GM19452 (cell line): ENCODE measurements at regions not wholly inside any gene's neighbourhood (a gene's known extent, or its start where the extent isn't known, plus 50 kb on each side); places are given as distances from the start of the nearest gene placed in this dataset.
"Not testable (repeated sequence)": the region's sequence is repeated elsewhere in the genome, so short reads cannot be mapped to it uniquely, and the experiment has no call there.

Source experiments
- ATAC-seq: cut with Tn5 transposase; IDR thresholded peaks from one replicate; pipeline ENCODE4 v1.9.1; 2021; ENCODE audit not compliant: unreplicated experiment

- not testable (repeated sequence) for ATAC-seq
These were observed 84.9 kb upstream of the METTL9 start for GRCh38 chr16:21514474-21514840.

DNA sequence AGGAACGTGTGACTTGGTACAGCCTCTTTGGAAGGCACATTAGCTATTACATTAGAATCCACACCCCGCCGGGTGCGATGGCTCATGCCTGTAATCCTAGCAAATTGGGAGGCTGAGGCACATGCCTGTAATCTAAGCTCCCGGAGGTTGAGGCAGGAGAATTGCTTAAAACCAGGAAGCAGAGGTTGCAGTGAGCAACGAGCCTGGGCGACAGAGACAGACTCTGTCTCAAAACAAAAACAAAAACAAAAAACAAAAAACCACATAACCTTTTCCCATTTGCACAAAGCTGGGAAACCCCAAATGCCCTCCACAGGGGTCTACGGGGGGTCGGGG, 82.7 kb upstream of the METTL9 start:
- ATAC-seq, result not testable (repeated sequence)

DNA sequence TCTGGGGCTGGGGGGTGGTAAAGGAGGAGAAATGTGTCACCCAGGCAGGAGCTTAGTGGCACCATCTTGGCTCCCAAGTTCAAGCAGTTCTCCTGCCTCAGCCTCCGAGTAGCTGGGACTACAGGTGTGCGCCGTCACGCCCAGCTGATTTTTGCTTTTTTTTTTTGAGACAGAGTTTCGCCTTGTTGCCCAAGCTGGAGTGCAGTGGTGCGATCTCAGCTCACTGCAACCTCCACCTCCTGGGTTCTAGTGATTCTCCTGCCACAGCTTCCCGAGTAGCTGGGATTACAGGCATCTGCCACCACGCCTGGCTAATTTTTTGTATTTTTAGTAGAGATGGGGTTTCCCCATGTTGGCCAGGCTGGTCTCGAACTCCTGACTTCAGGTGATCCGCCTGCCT, 82.1 kb upstream of the METTL9 start:
- peak; percentile 25 for ATAC-seq

DNA sequence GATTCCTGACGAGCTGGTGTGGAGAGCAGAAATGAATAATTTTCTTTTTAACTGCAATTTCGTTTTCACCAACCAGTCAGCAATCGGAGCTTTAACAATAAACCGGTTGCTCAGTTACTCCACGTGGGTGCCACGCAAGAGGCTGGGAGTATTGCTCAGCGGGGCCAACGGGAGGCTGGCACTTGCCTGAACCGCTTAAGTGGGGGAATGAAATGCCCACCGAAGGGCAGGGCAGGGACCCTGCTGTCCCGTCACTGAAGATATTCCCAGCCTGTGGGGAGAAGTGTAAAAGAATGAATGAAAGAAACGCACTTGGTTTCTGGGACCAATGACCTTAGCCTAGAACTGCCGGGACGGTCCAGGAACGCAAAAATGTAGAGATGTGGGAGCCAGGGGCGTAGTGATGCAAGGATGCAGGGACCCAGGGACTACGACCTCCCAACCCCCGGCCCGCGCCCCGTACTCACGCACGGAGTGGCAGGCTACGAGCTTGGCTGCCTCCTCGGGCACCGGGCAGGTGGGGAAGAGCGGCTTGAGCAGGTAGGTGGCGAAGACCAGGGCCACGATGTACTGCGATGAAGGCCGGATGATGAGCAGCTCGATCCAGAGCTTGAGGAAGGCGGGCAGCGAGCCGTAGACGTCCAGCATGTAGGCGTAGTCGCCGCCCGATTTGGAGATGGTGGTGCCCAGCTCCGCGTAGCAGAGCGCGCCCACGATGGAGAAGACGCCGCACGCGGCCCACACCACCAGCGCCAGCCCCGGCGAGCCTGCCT, 79.8 kb upstream of the METTL9 start:
- ATAC-seq, result not testable (repeated sequence)

DNA sequence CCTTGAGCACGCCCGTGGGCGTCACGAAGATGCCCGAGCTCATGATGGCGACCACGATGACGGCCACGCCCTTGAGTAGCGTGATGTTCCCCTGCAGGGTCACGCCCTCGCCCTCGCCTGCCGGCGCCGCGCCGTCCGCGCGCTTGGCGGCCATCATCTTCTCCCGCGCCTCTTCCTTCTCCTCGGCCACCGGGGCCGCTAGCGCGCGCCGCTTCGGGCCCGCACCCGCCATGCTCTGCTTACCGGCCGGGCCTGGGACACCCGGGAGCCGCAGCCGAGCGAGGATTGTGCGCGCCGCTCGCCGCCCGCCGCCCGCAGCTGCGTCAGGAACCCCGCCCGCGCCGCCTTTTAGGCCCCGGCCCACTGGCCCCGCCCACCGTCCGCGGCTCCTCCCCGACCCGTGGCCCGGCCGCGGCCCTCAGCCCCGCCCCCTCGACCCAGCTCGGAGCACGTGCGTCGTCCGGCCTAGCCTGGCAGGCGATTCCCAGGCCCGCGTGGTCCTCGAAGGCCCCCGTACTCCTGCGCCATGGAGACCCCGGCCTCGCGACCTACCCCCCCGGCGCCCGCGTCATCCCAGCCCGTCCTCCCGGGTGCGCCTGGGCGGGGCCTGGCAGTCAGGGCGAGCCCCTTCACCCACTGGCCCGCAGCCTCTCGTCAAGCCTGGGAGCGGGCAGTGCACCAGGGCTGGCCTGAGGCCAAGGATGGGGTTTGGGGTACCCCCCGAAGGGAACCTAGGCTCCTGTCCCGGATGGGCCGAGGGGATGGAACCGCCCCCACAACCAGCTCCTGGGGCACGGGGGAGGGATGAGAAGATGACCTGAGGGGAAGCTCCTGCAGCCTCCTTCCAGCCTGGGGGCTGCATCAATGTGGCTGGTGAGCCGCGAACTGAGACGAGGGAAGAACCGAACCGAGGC, 79.0 kb upstream of the METTL9 start:
- ATAC-seq, result peak; percentile 59

DNA sequence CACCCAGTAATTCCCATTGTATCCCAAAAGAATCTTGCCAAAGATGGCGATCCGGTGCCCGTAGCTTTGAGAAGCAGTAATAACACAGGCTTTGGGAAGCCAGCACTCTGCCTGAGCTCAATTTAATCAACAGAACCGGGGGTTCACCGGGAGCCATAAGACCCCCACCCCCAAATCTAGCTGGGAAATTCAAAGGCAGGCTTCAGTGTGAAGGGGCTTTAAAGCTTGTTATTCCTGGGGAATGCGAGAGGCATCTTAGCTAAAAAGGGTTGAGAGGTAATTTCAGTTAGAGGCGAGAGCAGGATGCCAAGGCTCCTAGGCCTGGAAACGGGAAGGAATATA, 78.4 kb upstream of the METTL9 start:
- not testable (repeated sequence) for ATAC-seq

GRCh38 chr16:21521390-21522143, 77.8 kb upstream of the METTL9 start:
- not testable (repeated sequence) for ATAC-seq

- not testable (repeated sequence) for ATAC-seq
These were observed 76.5 kb upstream of the METTL9 start for GRCh38 chr16:21522846-21523245.

GRCh38 chr16:21523411-21524067, 75.8 kb upstream of the METTL9 start:
- ATAC-seq, result no peak

- ATAC-seq, result no peak
These were observed 75.2 kb upstream of the METTL9 start for GRCh38 chr16:21524068-21524751.

GRCh38 chr16:21524752-21525028, 74.7 kb upstream of the METTL9 start:
- not testable (repeated sequence) for ATAC-seq

- not testable (repeated sequence) for ATAC-seq
These were observed 74.1 kb upstream of the METTL9 start for GRCh38 chr16:21525029-21525895.

- ATAC-seq, result not testable (repeated sequence)
These were observed 73.1 kb upstream of the METTL9 start for GRCh38 chr16:21525956-21526922.

GRCh38 chr16:21526923-21527807, 72.2 kb upstream of the METTL9 start:
- ATAC-seq, result no peak

DNA sequence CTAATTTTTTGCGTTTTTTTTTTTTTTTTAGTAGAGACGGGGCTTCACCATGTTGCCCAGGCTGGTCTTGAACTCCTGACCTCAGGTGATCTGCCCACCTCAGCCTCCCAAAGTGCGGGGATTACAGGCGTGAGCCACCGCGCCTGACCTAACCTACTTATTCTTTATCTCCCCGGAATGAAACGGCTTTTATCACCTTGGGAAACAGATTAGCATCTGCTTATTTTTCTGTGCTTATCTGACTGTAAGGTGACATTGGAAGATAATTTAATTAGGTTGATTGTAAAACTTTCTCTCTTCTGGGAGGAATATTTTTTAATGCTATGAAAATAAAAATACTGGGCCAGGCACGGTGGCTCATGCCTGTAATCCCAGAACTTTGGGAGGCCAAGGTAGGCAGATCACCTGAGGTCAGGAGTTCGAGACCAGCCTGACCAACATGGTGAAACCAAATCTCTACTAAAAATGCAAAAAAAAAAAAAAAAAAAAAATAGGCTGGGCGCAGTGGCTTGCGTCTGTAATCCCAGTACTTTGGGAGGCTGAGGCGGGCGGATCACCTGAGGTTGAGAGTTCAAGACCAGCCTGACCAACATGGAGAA, 70.2 kb upstream of the METTL9 start:
- ATAC-seq, result not testable (repeated sequence)

GRCh38 chr16:21530729-21531383, 68.5 kb upstream of the METTL9 start:
- not testable (repeated sequence) for ATAC-seq

GRCh38 chr16:21532996-21533395, 66.4 kb upstream of the METTL9 start:
- ATAC-seq, result not testable (repeated sequence)
